ENCODE measurements at regions not wholly inside any gene's neighbourhood (a gene's known extent, or its start where the extent isn't known, plus 50 kb on each side); places are given as distances from the start of the nearest gene placed in this dataset.
"Not testable (repeated sequence)": the region's sequence is repeated elsewhere in the genome, so short reads cannot be mapped to it uniquely, and the experiment has no call there.

DNA sequence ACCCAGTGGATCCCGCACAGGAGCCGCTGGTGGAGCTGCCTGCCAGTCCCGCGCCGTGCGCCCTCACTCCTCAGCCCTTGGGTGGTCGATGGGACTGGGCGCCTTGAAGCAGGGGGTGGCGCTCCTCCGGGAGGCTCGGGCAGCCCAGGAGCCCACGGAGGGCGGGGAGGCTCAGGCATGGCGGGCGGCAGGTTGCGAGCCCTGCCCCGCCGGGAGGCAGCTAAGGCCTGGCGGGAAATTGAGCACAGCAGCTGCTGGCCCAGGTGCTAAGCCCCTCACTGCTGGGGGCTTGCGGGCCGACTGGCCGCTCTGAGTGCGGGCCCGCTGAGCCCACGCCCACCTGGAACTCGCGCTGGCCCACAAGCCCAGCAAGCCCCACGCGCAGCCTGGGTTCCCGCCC lies 127.1 kb upstream of the TMEM164 start:
- DNase-seq (ENCODE audit: low read depth) = no peak

DNA sequence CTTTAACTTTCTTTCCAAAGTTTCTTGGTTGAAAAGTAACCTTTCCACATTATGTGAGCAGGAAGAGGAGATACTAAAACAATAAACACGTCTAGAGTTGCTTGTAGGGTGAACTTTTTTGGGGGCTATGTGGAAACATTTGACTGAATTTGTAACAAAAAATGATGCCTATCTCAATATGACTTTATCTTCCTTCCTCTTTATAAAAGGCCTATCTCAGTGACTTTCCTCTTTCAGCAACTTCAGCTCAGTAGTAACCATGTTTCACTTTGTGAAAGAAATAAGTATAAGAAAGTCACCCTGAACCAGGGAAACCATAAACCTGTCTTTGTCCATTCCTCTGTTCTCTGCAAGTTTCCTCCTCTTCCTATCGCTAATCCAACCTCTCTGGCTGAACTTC lies 124.7 kb upstream of the TMEM164 start:
- DNase-seq (ENCODE audit: low read depth) = no peak

DNA sequence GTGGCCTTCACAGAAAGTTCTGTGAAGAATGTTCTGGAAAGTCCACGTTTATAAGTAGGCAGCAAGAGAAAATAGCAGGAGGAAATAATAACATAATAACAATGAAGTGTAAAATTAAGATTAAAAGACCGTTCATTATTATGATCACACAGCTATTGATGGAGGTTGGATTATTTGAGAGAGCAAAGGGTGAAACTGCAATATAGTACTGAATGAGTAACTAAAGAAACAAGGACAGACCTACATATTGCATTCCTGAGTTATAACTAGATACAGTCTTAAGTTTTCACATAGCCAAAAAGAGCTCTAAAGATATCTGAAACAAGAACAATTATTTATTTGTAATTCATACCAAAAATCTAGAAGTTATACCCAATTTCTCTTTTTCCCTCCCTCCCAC lies 122.9 kb upstream of the TMEM164 start:
- no peak for DNase-seq (ENCODE audit: low read depth)

DNA sequence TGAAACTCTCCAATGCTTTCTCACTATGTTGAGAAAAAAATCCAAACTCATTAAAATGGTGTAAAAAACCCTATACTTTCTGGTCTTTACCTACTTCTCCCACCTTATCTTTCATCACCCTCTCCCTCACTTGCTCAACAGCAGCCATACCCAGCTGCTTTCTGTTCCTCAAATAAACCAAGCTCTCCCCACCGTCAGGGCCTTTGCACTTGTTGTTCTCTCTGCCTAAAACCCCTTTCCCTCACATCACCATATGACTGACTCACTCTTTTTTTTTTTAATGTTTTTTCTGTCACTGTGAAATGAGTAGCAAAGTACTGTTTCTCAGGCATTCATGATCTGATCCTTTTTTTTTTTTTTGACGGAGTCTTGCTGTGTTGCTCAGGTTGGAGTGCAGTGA lies 122.3 kb upstream of the TMEM164 start:
- no peak for DNase-seq (ENCODE audit: low read depth)

DNA sequence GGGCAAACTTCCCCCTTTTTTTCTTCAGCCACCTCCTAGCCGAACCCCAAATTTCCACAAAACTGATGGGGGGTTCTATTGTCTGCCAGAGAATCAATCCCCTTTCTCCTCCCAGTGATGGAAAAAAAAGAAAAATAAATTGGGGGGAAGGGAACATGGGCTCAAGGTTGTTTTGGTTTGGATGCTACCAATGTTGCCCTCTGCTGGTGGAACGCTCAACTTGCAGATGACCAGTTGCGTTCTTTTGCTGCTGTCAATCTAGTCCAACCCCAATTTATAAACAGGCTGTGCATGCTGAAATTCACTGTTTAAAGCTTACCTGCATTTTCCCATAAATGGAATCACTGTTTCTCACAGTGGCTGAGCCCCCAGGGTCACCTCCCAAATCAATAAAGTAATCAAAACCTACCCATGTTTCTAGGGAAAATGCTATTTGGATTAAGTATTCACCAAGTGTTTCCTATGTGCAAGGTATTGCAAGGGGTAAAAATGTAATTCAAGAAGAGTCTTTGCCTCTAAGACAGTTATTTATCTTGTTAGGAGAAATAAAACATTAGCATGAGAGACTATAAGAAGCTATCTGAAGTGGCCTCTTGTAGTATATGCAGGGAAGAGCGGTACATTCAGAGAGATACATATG lies 116.7 kb upstream of the TMEM164 start:
- DNase-seq (ENCODE audit: low read depth) = peak; percentile 59

DNA sequence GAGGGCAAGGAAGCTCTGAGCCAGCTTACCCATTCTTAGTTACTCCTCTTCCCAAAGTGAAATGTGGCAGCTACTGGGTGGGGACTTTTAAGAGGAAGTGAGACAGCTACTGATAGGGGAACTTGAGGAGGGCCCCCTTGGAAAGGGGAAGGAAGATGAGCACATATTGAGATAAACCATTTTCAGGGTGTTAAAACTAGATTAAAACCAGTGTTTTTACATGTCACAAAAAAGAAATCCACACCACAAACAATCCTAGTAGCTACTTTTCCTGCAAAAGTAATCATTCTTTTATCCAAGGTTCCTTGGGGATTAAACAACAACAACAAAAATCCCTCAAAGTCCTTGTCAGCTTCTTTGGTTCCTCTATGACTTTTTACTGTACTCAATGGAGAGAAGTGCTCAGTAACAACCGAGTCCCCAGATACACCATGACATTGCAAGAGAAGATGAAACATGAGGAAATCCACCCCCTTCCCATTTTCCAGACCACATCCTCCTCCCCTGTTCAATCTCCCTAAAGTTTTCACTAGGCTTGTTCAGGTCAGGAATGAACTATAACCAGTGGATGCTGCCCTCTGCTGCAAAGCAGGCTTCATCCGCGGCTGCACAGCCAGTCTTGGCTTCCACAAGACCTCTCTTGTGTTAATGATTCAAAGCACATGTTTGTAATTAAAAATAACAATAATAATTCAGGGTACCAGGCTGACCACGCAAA lies 113.5 kb upstream of the TMEM164 start:
- peak; percentile 26 for DNase-seq (ENCODE audit: low read depth)

DNA sequence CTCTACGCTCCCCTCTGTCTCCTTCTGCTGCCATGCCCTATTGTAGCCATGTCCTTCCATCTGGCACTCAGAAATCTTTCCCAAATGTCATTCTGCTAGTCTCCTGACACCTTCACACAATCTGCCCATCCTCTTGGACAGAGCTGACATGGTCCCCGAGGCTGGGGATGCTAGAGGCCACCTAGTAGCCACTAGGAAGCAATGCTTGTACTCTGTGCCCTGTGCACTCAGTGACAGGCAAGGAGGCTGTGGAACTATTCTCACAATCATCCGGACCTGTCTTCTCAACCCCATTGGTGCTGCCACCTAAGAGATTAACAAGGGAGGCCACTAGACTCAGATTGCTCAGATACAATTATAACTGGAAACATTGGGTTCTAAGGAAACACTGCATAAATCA lies 112.6 kb upstream of the TMEM164 start:
- DNase-seq (ENCODE audit: low read depth) = no peak

DNA sequence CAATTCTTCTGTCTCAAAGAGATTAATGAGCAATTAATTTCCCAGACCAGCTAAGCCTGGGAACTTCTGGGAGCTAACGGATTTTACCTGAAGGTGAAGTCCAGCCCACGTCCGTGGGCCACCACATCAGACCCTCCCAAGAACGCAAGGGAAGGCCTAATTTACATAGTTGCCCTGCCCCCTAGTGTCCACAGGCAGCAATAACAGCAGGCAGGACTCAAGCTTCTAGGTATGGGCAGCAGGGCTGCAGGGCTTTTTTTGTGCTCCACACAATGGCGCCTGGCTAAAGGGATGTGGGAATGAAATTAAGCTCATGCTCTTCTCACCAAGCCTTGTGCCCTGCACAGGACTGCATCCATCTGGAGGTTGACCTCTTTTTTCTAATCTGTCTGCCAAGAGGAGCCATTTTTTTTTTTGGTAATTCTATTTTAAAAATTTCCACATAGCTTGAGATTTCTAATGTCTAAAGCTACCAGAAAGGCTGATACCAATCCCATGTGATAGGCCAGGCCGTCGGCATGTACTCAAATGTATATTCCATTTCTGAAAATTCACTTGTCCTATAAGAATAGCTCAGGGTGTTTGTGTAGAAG lies 111.9 kb upstream of the TMEM164 start:
- peak; percentile 64 for DNase-seq (ENCODE audit: low read depth)

DNA sequence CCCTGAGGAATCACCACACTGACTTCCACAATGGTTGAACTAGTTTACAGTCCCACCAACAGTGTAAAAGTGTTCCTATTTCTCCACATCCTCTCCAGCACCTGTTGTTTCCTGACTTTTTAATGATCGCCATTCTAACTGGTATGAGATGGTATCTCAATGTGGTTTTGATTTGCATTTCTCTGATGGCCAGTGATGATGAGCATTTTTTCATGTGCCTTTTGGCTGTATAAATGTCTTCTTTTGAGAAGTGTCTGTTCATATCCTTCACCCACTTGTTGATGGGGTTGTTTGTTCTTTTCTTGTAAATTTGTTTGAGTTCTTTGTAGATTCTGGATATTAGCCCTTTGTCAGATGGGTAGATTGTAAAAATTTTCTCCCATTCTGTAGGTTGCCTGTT lies 106.9 kb upstream of the TMEM164 start:
- DNase-seq (ENCODE audit: low read depth) = not testable (repeated sequence)

DNA sequence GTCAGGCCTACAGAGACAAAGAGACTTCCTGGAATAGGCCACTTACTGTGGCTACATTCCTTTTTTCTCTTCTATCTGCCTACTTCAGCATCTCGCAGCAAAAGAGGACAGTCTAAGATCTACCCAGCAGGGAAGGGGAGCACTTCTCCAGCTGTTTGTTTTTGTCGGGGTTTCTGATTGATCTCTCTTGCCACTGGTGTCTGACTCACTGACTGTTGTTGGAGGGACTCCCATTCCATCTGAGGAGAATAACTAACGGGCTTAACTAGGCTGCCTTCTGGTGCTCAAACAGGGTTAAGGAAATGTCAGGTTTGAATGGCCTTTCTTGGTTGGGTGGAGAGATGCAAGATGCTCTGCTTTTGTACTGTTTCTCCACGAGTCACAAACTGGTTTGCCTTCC lies 100.2 kb upstream of the TMEM164 start:
- DNase-seq (ENCODE audit: low read depth) = peak; percentile 57

DNA sequence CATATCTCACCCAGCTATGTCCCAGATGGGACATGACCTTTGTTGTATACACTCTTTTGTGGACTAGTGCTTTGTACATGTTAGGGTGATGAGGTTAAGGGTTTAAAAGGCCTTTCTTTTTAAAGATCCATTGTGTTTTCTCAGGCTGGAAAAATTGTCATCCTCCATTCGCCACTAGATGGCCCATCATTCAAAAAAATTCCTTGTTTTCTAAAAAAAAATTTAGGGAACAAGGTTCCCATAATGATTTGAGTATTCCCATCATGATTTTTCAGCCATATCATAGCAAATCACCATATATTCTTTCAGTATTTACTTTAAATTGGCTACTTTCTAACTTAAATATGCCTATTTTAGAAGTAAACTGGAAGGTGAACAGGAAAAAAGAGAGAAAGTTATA lies 91.9 kb upstream of the TMEM164 start:
- DNase-seq (ENCODE audit: low read depth) = peak; percentile 30

DNA sequence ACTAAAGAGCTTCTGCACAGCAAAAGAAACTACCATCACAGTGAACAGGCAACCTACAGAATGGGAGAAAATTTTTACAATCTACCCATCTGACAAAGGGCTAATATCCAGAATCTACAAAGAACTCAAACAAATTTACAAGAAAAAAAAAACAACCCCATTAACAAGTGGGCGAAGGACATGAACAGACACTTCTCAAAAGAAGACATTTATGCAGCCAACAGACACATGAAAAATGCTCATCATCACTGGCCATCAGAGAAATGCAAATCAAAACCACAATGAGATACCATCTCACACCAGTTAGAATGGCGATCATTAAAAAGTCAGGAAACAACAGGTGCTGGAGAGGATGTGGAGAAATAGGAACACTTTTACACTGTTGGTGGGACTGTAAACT lies 89.9 kb upstream of the TMEM164 start:
- DNase-seq (ENCODE audit: low read depth) = not testable (repeated sequence)

DNA sequence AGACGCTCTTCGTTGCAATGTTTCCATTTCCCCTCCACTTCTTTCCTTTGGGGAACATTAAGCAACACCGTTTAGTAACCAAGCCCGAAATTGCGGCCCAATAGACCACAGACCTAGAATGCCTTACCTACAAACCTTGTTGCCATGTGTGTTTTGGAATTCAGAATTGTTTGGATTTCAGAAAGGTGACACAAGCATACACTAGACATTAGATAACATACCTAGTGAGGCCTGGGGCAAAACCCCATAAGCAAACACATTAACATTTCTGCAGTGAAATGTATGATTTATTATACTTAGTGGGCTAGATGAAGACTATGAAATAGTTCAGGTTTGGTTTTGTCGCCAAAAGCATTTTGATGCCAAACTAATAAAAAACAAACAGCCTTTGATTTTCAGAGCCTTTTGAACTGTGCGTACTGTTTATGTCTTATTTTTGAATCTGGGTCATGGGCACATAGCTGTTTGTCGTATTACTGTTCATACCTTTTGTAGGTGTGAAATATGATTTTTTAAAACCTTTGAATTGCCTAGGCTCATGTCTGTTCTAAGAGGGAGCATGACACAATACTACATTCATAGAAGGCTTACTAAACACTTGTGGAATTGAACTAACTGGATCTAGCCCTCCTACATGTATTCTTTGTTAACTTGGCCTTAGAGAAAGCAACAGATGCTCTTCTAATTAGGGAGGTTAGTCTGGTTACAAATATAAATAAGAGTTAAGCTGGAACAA lies 88.6 kb upstream of the TMEM164 start:
- peak; percentile 40 for DNase-seq (ENCODE audit: low read depth)

DNA sequence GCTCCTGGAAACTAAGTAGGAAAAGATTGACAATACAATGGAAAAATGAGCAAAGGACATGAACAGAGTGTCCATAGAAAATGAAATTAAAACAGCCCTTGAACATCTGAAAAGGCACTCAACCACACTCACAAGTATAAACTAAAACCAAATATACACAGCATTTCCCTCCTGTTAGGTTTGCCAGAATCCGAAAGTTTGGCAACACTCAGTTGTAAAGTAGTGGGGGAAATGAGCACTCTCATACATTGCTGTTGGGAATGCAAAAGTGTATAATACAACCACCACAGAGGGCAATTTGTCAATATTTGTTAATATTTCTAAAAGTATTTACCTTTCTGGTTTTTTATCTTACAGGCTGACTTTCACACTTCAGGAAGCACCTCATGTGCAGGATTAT lies 84.2 kb upstream of the TMEM164 start:
- DNase-seq (ENCODE audit: low read depth) = no peak

DNA sequence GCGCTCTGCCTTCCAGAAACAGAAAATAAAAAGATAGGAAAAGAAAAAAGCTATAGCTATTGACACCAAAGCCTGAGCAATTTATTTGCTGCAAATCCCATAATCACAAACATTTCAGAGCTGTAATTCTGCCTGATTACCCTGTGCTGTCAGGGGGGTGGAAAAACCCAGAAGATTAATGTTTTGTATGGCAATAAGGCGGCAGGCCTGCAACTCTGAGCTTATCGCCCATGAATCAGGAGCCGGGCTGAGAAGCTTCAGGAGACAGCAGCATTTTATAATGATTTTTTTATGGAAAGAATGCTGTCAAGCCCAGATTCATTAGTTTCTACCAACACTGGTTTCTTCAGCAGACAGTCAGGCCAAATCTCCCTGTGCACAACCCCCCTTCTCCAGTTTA lies 82.6 kb upstream of the TMEM164 start:
- DNase-seq (ENCODE audit: low read depth) = no peak

DNA sequence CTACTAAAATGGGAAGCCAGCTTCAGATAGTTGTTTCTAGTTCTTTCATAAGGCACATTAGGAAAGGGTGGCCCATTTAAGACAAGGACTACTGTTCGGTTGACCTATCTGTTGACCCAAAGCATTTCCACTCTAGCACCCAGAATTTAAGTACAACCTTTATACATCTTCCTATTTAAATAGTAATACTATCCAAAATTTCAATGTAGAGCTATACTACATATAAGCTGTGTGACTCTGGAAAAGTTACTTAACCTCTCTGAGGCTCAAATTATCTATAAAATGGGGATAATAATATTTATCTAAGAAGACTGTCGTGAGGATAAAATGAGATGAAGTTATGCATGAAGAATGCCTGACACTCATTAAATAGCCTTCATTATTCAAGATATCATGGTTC lies 82.0 kb upstream of the TMEM164 start:
- no peak for DNase-seq (ENCODE audit: low read depth)

DNA sequence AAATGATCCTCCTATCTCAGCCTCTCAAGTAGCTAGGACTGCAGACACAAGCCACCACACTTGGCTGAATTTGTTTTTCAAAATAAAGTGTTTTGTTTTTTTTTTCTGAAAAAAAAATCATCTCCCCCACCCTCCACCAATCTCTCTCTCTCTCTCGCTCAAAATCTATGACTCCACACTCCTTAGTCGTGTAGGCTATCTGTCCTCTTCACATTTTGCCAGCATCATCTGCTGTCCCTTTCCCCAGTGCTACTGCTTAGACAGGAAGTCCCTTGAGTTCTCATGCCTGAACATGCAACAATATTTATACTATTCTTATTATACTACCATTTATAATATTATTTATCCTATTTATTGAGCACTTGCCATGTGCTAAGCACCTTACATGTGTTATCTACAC lies 80.7 kb upstream of the TMEM164 start:
- no peak for DNase-seq (ENCODE audit: low read depth)

DNA sequence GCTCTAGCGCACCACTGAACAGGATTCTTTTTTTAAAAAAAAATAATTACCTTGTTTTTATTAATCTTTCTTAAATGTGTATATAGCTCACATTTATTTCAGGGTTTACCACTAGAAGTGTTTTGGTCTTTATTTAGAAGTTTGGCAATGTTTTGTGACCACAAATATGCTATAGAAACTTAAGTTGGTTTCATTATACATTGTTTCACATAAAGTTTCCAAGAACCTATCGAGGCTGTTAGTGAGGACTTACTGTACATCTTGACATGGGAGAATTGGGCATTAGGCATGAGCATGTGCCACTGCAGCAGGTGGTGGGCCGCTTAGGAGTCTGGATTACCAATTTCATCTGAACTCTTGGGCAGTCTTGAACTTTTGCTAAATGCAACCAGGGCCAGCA lies 77.9 kb upstream of the TMEM164 start:
- DNase-seq (ENCODE audit: low read depth) = not testable (repeated sequence)

DNA sequence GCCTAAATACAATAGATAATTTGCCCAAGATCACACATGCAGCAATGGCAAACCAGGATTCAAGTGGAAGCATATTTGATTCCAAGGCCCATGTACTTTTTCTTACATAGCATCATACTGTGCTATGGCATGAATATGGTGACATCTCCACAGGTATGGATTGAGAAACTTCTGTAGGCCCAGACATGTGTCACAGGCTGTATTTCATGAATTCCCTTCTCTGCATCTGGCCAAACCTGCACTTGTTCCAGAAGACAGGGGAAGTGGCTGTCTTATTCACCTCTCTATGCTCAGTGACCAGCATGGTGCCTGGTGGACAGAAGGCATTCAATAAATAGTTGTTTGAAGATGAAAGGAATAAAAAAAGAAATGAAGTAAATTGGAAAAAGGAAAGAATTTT lies 77.3 kb upstream of the TMEM164 start:
- no peak for DNase-seq (ENCODE audit: low read depth)

DNA sequence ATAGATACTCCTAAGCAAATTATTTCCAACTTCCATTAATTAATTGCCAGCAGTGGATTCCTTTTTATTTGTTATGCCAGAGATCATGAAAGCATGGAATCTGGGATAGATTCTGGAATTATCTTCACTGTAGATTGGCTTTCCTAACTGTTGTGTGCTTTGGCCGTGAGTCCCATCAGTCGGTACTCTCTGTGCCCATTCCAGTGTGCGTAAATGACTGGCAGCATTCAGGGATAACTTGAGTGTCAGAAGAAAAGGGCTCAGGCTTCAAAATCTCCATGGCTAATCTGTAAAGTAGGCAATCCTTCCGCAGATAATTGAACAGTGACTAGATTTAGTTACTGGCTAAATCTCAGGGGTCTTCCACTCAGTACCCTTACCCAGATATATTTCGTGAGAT lies 76.8 kb upstream of the TMEM164 start:
- no peak for DNase-seq (ENCODE audit: low read depth)

DNA sequence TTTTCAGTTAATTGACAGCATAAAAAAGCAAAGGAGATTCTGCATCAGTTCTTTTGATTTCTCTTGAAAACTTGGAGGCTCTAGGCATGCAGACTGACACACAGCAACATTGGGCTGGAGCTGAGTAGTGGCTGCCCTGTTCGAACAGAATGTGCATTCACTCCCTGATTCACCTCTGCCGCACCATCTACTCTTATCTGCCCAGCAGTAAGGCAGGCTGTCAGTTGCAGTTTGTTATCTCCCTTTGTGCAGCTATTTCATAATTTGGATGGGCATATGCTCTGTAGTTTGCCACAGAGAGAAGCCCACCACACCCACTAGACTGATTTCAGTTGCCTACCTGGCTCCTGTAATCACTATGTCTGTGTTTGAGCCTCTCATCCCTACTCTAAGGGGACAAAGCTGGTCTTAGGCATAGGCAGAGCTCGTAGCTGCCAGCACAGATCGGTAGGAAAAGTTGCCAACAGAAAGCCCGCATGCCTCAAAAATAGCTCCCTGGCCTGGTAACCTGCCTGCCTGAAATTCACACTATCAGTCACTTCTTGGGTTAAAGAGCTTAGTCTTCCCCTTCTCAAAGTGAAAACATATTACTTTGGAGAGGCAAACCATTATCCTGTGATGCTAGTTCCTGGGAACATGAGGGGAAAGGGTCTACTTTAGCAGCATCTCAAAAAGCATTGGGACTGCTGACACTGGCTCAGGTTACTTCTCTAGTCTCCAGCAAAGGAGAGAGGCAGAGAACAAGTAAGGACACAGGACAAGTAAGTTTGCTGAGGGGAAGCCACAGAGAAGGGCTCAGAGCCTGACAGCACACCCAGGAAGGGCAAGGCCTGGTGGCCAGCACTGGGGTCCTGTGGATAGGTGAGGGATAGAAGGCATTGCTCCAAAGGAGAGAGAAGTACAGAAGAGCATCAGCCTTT lies 75.9 kb upstream of the TMEM164 start:
- DNase-seq (ENCODE audit: low read depth) = no peak
